AG04449 (cell line): ENCODE measurements at regions not wholly inside any gene's neighbourhood (a gene's known extent, or its start where the extent isn't known, plus 50 kb on each side); places are given as distances from the start of the nearest gene placed in this dataset.
"Not testable (repeated sequence)": the region's sequence is repeated elsewhere in the genome, so short reads cannot be mapped to it uniquely, and the experiment has no call there.

Source experiments
- CTCF ChIA-PET: fragments of 350-600 bp; formaldehyde crosslinking; extraction: SDS; loops from one replicate; lab custom pipeline; 2021; ENCODE audit warnings: antibody characterized with exemption; lab: Yijun Ruan, JAX
- POLR2A ChIA-PET: fragments of 400-600, 350-600 bp; formaldehyde crosslinking; extraction: SDS; loops from one replicate; lab custom pipeline; 2020; ENCODE audit warnings: antibody characterized with exemption, inconsistent platforms; lab: Yijun Ruan, JAX
- DNase-seq: peaks from one replicate; pipeline ENCODE4 v3.0.0-alpha.2; 2010; ENCODE audit warnings: low read depth, low spot score
- H3K4me3 ChIP-seq: 2 replicates; pipeline ENCODE4 v1.5.1; 2011; ENCODE audit warnings: low read depth, mild to moderate bottlenecking, control low read depth, low read length
- CTCF ChIP-seq: IDR thresholded peaks from one replicate; pipeline ENCODE4 v1.5.1; 2011; ENCODE audit warnings: mild to moderate bottlenecking, moderate library complexity, low read length, control low read depth, inconsistent platforms; ENCODE audit not compliant: insufficient read depth; ENCODE audit errors: missing control alignments

- POLR2A ChIA-PET: no interaction called here
- no peak for TF ChIP-seq CTCF
Observed at GRCh38 chr4:146104541-146104940, 71.0 kb upstream of the LSM6 start.

GRCh38 chr4:146104052-146104451, 71.5 kb upstream of the LSM6 start:
- CTCF ChIA-PET: interaction anchor here (1.5 kb wide), 1 partner anchor 8 kb away, joined by 4 read pairs; no protein-coding TSS in a partner anchor

More at GRCh38 chr4:146104541-146104940, 71.0 kb upstream of the LSM6 start:
- CTCF ChIA-PET: interaction anchor here (1.5 kb wide), 1 partner anchor 8 kb away, joined by 4 read pairs; no protein-coding TSS in a partner anchor
- H3K4me3 ChIP-seq: no peak overlapping the region
- DNase-seq: no peak

DNA sequence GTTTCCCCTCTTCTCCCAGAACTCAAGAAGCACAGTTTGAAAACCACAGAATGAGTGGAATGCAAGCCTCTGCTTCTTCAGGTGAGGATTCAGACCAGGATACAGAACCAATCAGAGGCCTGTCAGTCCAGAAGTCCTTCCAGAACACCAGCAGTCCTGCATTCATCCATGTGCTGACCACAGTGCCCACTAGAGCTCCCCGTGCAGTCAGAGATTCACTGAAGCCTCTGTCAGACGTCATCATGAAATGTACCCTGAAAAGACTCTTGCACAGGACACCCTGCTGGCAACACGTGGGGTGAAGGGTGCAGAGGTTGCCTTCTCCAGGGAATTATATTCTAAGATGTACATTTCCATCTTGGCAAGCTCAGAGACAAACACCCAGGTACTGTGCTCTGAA, 75.9 kb upstream of the LSM6 start:
- TF ChIP-seq CTCF: no peak
- ChIA-PET CTCF (interaction anchor here (0.7 to 1.0 kb wide), 3 partner anchors 9 to 25 kb away, joined by 3 to 4 read pairs (median 3); no protein-coding TSS in a partner anchor), POLR2A (no interaction called here)
- no peak overlapping the region for H3K4me3 ChIP-seq
- DNase-seq: no peak

More at GRCh38 chr4:146104052-146104451, 71.5 kb upstream of the LSM6 start:
- POLR2A ChIA-PET, H3K4me3 ChIP-seq, DNase-seq: not testable (repeated sequence)

DNA sequence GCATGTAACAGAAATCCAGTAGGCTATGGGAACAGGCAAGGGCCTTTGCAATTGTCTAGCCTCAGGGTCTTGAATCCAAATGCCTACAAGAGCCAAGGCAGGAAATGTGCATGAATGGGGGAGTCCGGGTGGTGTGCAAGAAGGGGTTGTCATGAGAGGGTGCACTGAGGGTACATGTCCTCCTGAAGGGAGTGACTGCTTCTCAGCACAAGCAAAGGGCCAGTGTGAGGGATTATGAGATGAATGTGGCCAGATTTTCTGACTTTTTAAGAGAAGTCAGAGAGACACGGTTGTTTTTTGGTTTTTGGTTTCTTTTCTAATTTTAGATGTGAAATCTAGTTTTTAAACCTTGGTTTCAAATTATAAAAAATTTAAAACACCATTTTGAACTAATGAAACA, 76.5 kb upstream of the LSM6 start:
- no peak for TF ChIP-seq CTCF
- no peak for DNase-seq
- no peak overlapping the region for H3K4me3 ChIP-seq
- CTCF ChIA-PET: interaction anchor here (0.7 to 1.0 kb wide), 3 partner anchors 8 to 73 kb away, joined by 3 read pairs; no protein-coding TSS in a partner anchor
- POLR2A ChIA-PET: no interaction called here

- POLR2A ChIA-PET: no interaction called here
- CTCF ChIA-PET: interaction anchor here (1.0 kb wide), 1 partner anchor 74 kb away, joined by 3 read pairs; no protein-coding TSS in a partner anchor
- no peak for DNase-seq
- H3K4me3 ChIP-seq: no peak overlapping the region
- no peak for TF ChIP-seq CTCF
Observed at GRCh38 chr4:146098397-146098796, 77.1 kb upstream of the LSM6 start.

GRCh38 chr4:146096371-146096770, 79.1 kb upstream of the LSM6 start:
- TF ChIP-seq CTCF: no peak
- no peak for DNase-seq
- CTCF ChIA-PET: interaction anchor here (4.1 kb wide), 1 partner anchor 16 kb away, joined by 34 read pairs; no protein-coding TSS in a partner anchor
- POLR2A ChIA-PET: no interaction called here
- no peak overlapping the region for H3K4me3 ChIP-seq

DNA sequence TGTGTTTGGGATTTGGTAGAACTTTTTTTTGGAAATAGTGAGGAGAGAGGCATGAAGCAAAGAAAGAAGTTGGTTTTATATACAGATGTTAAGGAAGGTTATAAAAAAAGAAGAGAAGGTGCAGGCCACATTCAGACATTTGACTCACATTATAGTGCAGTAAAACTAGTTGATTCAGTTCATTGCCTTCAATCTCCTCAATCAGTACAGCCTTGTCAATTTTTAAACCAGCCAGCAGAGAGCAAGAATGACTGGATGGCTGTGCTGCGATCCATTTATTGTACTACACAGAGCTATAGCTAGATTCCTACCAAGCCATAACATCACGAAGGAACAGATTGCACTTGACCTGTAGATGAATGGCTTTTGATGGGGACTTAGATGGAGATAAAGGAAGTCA, 79.7 kb upstream of the LSM6 start:
- TF ChIP-seq CTCF: no peak
- CTCF ChIA-PET: interaction anchor here (0.7 to 4.1 kb wide), 16 partner anchors 9 to 1001 kb away, joined by 3 to 34 read pairs (median 6); no protein-coding TSS in a partner anchor
- no peak overlapping the region for H3K4me3 ChIP-seq
- POLR2A ChIA-PET: no interaction called here
- no peak for DNase-seq
